ENCODE measurements at regions not wholly inside any gene's neighbourhood (a gene's known extent, or its start where the extent isn't known, plus 50 kb on each side); places are given as distances from the start of the nearest gene placed in this dataset.

- TF ChIP-seq CTCF (conservative IDR thresholded peaks at IDR 0.05; ENCODE audit: low read length): no peak
- TF ChIP-seq EZH2phosphoT487 (IDR thresholded peaks at IDR 0.05; ENCODE audit: borderline replicate concordance, low read depth, low read length): no peak
Observed at GRCh38 chr15:31260646-31261265, 65.9 kb upstream of the KLF13 start.

All from OCI-LY7 (cell line).